CD8-positive, alpha-beta memory T cell (primary cell): ENCODE measurements at regions not wholly inside any gene's neighbourhood (a gene's known extent, or its start where the extent isn't known, plus 50 kb on each side); places are given as distances from the start of the nearest gene placed in this dataset.
A peak's percentile ranks its signal among the peaks of the same experiment; 100 is the strongest.

Experiments
- CTCF ChIA-PET: fragments of 350-600 bp; sonication (Branson Sonifier 250); formaldehyde crosslinking; loops from one replicate; lab custom pipeline; 2021; ENCODE audit warnings: antibody characterized with exemption; lab: Charles Lee
- POLR2A ChIA-PET: fragments of 350-600 bp; sonication (Branson Sonifier 250); formaldehyde crosslinking; loops from one replicate; lab custom pipeline; 2021; ENCODE audit warnings: antibody characterized with exemption; lab: Charles Lee
- DNase-seq, 5 donors: peaks; one replicate each; pipeline versions ENCODE4 v3.0.0 to v3.0.0-alpha.2; 2020 to 2022; ENCODE audit warnings: mixed read lengths in 1 of 5
- H3K27ac ChIP-seq: one replicate; pipeline ENCODE4 v1.7.0; 2013; ENCODE audit warnings: low read depth, mild to moderate bottlenecking, low read length, moderate library complexity
- H3K27me3 ChIP-seq: 2 replicates; pipeline ENCODE4 v1.7.0; 2013; ENCODE audit warnings: low read length, mild to moderate bottlenecking; ENCODE audit not compliant: insufficient read depth, poor library complexity, severe bottlenecking
- H3K36me3 ChIP-seq: 2 replicates; pipeline ENCODE4 v1.7.0; 2013; ENCODE audit warnings: mild to moderate bottlenecking, low read length, moderate library complexity; ENCODE audit not compliant: insufficient read depth
- H3K4me1 ChIP-seq: 2 replicates; pipeline ENCODE4 v1.7.0; 2013; ENCODE audit warnings: mild to moderate bottlenecking, low read length, moderate library complexity; ENCODE audit not compliant: insufficient read depth
- H3K4me3 ChIP-seq: 2 replicates; pipeline ENCODE4 v1.7.0; 2013; ENCODE audit warnings: mild to moderate bottlenecking, low read length
- H3K9me3 ChIP-seq: 2 replicates; pipeline ENCODE4 v1.7.0; 2013; ENCODE audit warnings: mild to moderate bottlenecking, low read length
- H3K27ac Mint-ChIP-seq, 8 donors: one replicate each; pipeline ENCODE4 v1.8.0; 2020 to 2021; ENCODE audit warnings: mixed read lengths in 8 of 8, mild to moderate bottlenecking in 6 of 8, inconsistent platforms in 3 of 8, moderate library complexity in 3 of 8
- H3K27me3 Mint-ChIP-seq, 2 donors: one replicate each; pipeline ENCODE4 v1.8.0; 2020 to 2021; ENCODE audit warnings: mixed read lengths in 2 of 2, mild to moderate bottlenecking in 1 of 2, moderate library complexity in 1 of 2
- H3K36me3 Mint-ChIP-seq, 3 donors: one replicate each; pipeline ENCODE4 v1.8.0; 2020 to 2021; ENCODE audit warnings: mixed read lengths in 3 of 3, inconsistent platforms in 1 of 3, mild to moderate bottlenecking in 1 of 3
- H3K4me1 Mint-ChIP-seq, 3 donors: one replicate each; pipeline ENCODE4 v1.8.0; 2020 to 2021; ENCODE audit warnings: mixed read lengths in 3 of 3, inconsistent platforms in 1 of 3, mild to moderate bottlenecking in 1 of 3
- H3K4me3 Mint-ChIP-seq, 7 donors: one replicate each; pipeline ENCODE4 v1.8.0; 2020 to 2021; ENCODE audit warnings: mixed read lengths in 7 of 7, mild to moderate bottlenecking in 6 of 7, moderate library complexity in 4 of 7, inconsistent platforms in 2 of 7
- H3K9me3 Mint-ChIP-seq, 5 donors: one replicate each; pipeline ENCODE4 v1.8.0; 2020 to 2022; ENCODE audit warnings: mixed read lengths in 5 of 5, mild to moderate bottlenecking in 3 of 5, moderate library complexity in 2 of 5, inconsistent platforms in 1 of 5

DNA sequence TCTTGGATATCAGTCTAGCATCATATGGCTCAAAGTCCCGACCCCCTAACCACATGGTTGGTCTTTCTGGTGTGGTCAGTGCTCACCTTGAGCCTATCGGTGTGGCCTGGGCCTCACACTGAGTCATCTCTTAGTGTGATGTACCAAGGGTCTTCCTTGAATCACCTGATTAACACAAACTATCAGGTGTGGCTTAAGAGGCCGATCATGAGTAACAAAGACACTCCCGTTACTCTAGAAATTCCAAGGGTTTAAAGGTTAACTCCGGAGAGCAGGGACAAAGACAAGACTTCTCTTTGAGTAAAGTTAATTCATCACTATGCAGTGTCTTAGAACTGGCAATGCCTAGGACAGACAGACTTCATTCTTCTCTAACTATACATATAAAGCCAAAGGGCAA lies 52.3 kb upstream of the ARMC3 start:
- H3K36me3 Mint-ChIP-seq, result peaks cover 0 to 7% (median 2%) of the 10 kb centered on the region in 3 donors
- H3K27ac Mint-ChIP-seq, result no peak overlapping the region
- no peak overlapping the region for H3K4me3 Mint-ChIP-seq

DNA sequence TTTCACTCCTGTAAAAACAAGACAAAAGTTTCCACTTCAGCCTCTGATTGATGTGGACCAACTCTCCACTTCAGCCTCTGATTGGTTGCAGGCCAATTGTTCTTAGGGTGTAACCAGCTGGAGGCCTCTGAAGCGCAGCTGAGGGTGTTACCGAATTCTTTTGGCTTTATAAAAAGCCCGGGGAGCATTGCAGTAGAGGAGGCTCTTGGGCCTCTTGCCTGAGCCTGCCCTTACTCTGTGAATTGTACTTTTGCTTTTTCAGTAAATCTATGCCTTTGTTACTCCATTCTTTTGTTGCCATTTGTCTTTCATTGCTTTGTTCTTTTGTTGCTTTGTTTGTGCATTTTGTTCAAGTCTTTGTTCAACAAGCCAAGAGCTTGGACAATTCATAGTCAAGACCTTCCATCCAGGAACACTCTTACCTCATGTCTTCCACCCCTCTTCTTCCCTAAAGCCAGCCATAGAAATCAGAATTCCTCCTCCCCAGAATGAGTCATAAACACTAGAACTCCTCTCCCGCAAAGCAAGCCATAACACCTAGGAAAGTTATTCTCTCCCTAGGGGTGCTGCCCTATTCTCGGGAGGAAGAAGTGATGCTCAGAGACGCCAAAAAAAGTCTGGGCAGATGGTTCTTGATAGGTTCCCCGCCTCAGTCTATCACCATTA lies 53.5 kb upstream of the ARMC3 start:
- Mint-ChIP-seq H3K4me3 (no peak overlapping the region), H3K9me3 (no peaks in the 10 kb centered on the region), H3K27ac (peak overlapping the region in 1 of 8 donors; percentile 15), H3K4me1 (peaks cover 6 to 8% (median 7%) of the 10 kb centered on the region in 3 donors), H3K27me3 (peaks cover 8 to 15% of the 10 kb centered on the region in 2 donors), H3K36me3 (peaks cover 0 to 3% (median 2%) of the 10 kb centered on the region in 3 donors)
- H3K4me3 ChIP-seq, result no peak overlapping the region
- no peaks in the 10 kb centered on the region for H3K4me1 ChIP-seq
- H3K27ac ChIP-seq, result no peak overlapping the region
- DNase-seq, result no peak
- H3K36me3 ChIP-seq, result no peaks in the 10 kb centered on the region
- H3K27me3 ChIP-seq, result no peaks in the 10 kb centered on the region
- CTCF ChIA-PET, result no interaction called here
- no peaks in the 10 kb centered on the region for H3K9me3 ChIP-seq
- POLR2A ChIA-PET, result no interaction called here

More for the DNA sequence above, 52.3 kb upstream of the ARMC3 start:
- no peak for DNase-seq
- peaks cover 12 to 26% of the 10 kb centered on the region in 2 donors for H3K27me3 Mint-ChIP-seq
- ChIA-PET CTCF (no interaction called here), POLR2A (no interaction called here)
- Histone ChIP-seq H3K4me1 (no peaks in the 10 kb centered on the region), H3K27ac (no peak overlapping the region), H3K4me3 (no peak overlapping the region), H3K9me3 (no peaks in the 10 kb centered on the region), H3K36me3 (no peaks in the 10 kb centered on the region), H3K27me3 (no peaks in the 10 kb centered on the region)
- peaks cover 6 to 8% (median 7%) of the 10 kb centered on the region in 3 donors for H3K4me1 Mint-ChIP-seq
- H3K9me3 Mint-ChIP-seq, result no peaks in the 10 kb centered on the region

GRCh38 chr10:22856444-22857074 lies 71.3 kb upstream of the ARMC3 start:
- Histone ChIP-seq H3K4me3 (no peak overlapping the region), H3K27ac (no peak overlapping the region), H3K4me1 (no peaks in the 10 kb centered on the region), H3K36me3 (no peaks in the 10 kb centered on the region), H3K27me3 (no peaks in the 10 kb centered on the region), H3K9me3 (no peaks in the 10 kb centered on the region)
- CTCF ChIA-PET, result no interaction called here
- peaks cover 0 to 2% of the 10 kb centered on the region in 2 donors for H3K27me3 Mint-ChIP-seq
- peaks cover 0 to 4% (median 2%) of the 10 kb centered on the region in 5 donors for H3K9me3 Mint-ChIP-seq
- DNase-seq, result no peak
- H3K4me3 Mint-ChIP-seq, result no peak overlapping the region
- no peaks in the 10 kb centered on the region for H3K36me3 Mint-ChIP-seq
- POLR2A ChIA-PET, result no interaction called here
- H3K4me1 Mint-ChIP-seq, result no peaks in the 10 kb centered on the region
- no peak overlapping the region for H3K27ac Mint-ChIP-seq

DNA sequence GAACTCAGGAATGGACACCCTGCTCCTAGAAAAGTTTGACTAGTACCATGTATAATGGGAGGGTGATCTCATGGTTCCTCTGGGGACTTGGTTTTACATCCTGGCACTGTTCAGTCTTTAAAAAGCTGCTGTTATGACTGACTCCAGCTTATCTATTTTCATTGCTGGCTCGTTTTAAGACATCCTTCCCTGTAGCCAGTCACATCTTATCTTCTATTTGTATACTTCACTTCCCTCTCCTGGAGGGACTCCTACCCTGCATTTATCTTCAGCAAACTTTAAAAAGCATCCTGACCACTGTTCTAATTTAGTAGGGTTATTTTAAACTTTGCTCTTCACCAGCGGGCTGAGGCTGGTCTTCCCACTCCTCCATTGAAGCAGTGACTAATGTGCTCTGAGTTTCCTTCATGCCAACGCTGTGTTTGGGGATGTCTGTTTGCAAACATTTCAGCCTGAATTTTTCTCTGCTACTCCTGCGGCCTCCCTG lies 72.9 kb upstream of the ARMC3 start:
- H3K4me1 Mint-ChIP-seq, result no peaks in the 10 kb centered on the region
- Histone ChIP-seq H3K27me3 (no peaks in the 10 kb centered on the region), H3K27ac (no peak overlapping the region), H3K4me1 (no peaks in the 10 kb centered on the region), H3K9me3 (no peaks in the 10 kb centered on the region), H3K36me3 (no peaks in the 10 kb centered on the region), H3K4me3 (no peak overlapping the region)
- ChIA-PET POLR2A (no interaction called here), CTCF (no interaction called here)
- no peak for DNase-seq
- H3K4me3 Mint-ChIP-seq, result no peak overlapping the region
- H3K27me3 Mint-ChIP-seq, result peaks cover 0 to 2% of the 10 kb centered on the region in 2 donors
- H3K9me3 Mint-ChIP-seq, result no peaks in the 10 kb centered on the region
- H3K27ac Mint-ChIP-seq, result no peak overlapping the region
- no peaks in the 10 kb centered on the region for H3K36me3 Mint-ChIP-seq

GRCh38 chr10:22853906-22854447 lies 73.9 kb upstream of the ARMC3 start:
- H3K27ac Mint-ChIP-seq, result no peak overlapping the region
- H3K4me1 Mint-ChIP-seq, result peaks cover 0 to 7% (median 3%) of the 10 kb centered on the region in 3 donors
- ChIA-PET POLR2A (no interaction called here), CTCF (no interaction called here)
- Histone ChIP-seq H3K4me3 (no peak overlapping the region), H3K4me1 (no peaks in the 10 kb centered on the region), H3K27me3 (no peaks in the 10 kb centered on the region), H3K27ac (no peak overlapping the region), H3K36me3 (no peaks in the 10 kb centered on the region), H3K9me3 (no peaks in the 10 kb centered on the region)
- DNase-seq, result no peak
- no peaks in the 10 kb centered on the region for H3K36me3 Mint-ChIP-seq
- no peaks in the 10 kb centered on the region for H3K9me3 Mint-ChIP-seq
- peaks cover 2 to 4% of the 10 kb centered on the region in 2 donors for H3K27me3 Mint-ChIP-seq
- no peak overlapping the region for H3K4me3 Mint-ChIP-seq

GRCh38 chr10:22852712-22853353 lies 75.0 kb upstream of the ARMC3 start:
- Mint-ChIP-seq H3K36me3 (no peaks in the 10 kb centered on the region), H3K4me1 (peaks cover 0 to 10% (median 3%) of the 10 kb centered on the region in 3 donors), H3K4me3 (no peak overlapping the region), H3K27me3 (peaks cover 2 to 7% of the 10 kb centered on the region in 2 donors), H3K9me3 (no peaks in the 10 kb centered on the region), H3K27ac (no peak overlapping the region)
- no peak for DNase-seq
- Histone ChIP-seq H3K9me3 (no peaks in the 10 kb centered on the region), H3K4me1 (no peaks in the 10 kb centered on the region), H3K27me3 (no peaks in the 10 kb centered on the region), H3K27ac (no peak overlapping the region), H3K36me3 (no peaks in the 10 kb centered on the region), H3K4me3 (no peak overlapping the region)
- ChIA-PET CTCF (no interaction called here), POLR2A (no interaction called here)

- Histone ChIP-seq H3K9me3 (no peaks in the 10 kb centered on the region), H3K4me3 (no peak overlapping the region), H3K27me3 (no peaks in the 10 kb centered on the region), H3K4me1 (no peaks in the 10 kb centered on the region), H3K36me3 (no peaks in the 10 kb centered on the region), H3K27ac (no peak overlapping the region)
- no peaks in the 10 kb centered on the region for H3K9me3 Mint-ChIP-seq
- no peak overlapping the region for H3K4me3 Mint-ChIP-seq
- peaks cover 0 to 10% (median 3%) of the 10 kb centered on the region in 3 donors for H3K4me1 Mint-ChIP-seq
- peaks cover 2 to 10% of the 10 kb centered on the region in 2 donors for H3K27me3 Mint-ChIP-seq
- no peak for DNase-seq
- ChIA-PET CTCF (interaction anchor here (0.7 kb wide), 1 partner anchor 1311 kb away, joined by 3 read pairs; no protein-coding TSS in a partner anchor), POLR2A (no interaction called here)
- H3K27ac Mint-ChIP-seq, result no peak overlapping the region
- H3K36me3 Mint-ChIP-seq, result no peaks in the 10 kb centered on the region
Measured at GRCh38 chr10:22851865-22852239, 76.0 kb upstream of the ARMC3 start.

GRCh38 chr10:22850541-22850940 lies 77.3 kb upstream of the ARMC3 start:
- no peaks in the 10 kb centered on the region for H3K9me3 Mint-ChIP-seq
- POLR2A ChIA-PET, result no interaction called here
- H3K9me3 ChIP-seq, result no peaks in the 10 kb centered on the region
- CTCF ChIA-PET, result interaction anchor here (1.0 kb wide), 1 partner anchor 16 kb away, joined by 3 read pairs; no protein-coding TSS in a partner anchor
- H3K27me3 Mint-ChIP-seq, result peaks cover 4 to 13% of the 10 kb centered on the region in 2 donors
- no peak overlapping the region for H3K27ac Mint-ChIP-seq
- no peaks in the 10 kb centered on the region for H3K4me1 ChIP-seq
- no peaks in the 10 kb centered on the region for H3K27me3 ChIP-seq
- H3K4me3 Mint-ChIP-seq, result no peak overlapping the region
- DNase-seq, result no peak
- no peak overlapping the region for H3K27ac ChIP-seq
- H3K36me3 Mint-ChIP-seq, result no peaks in the 10 kb centered on the region
- no peak overlapping the region for H3K4me3 ChIP-seq
- peaks cover 5 to 17% (median 7%) of the 10 kb centered on the region in 3 donors for H3K4me1 Mint-ChIP-seq
- H3K36me3 ChIP-seq, result no peaks in the 10 kb centered on the region
